Liver (tissue), 8 donors: ENCODE measurements at regions not wholly inside any gene's neighbourhood (a gene's known extent, or its start where the extent isn't known, plus 50 kb on each side); places are given as distances from the start of the nearest gene placed in this dataset.

Experiments
- DNase-seq: peaks from one replicate; pipeline ENCODE4 v3.0.0-alpha.2; 2017; ENCODE audit warnings: low spot score
- H3K27ac ChIP-seq, 2 donors: one replicate each; pipeline ENCODE4 v1.7.0; 2013; ENCODE audit warnings: inconsistent platforms in 2 of 2, low read length in 2 of 2, control low read depth in 1 of 2, low read depth in 1 of 2, mild to moderate bottlenecking in 1 of 2
- H3K27me3 ChIP-seq, 4 donors: one replicate each; pipeline versions ENCODE4 v1.6.1 to v1.7.0; 2013; ENCODE audit warnings: low read length in 3 of 4, inconsistent platforms in 1 of 4, mild to moderate bottlenecking in 1 of 4, moderate library complexity in 1 of 4; ENCODE audit not compliant: control insufficient read depth in 4 of 4, insufficient read depth in 4 of 4
- H3K36me3 ChIP-seq, 4 donors: one replicate each; pipeline versions ENCODE4 v1.6.1 to v1.7.0; 2013; ENCODE audit warnings: low read length in 3 of 4, mild to moderate bottlenecking in 3 of 4, low read depth in 1 of 4, moderate library complexity in 1 of 4; ENCODE audit not compliant: control insufficient read depth in 4 of 4, insufficient read depth in 3 of 4
- H3K4me1 ChIP-seq, 4 donors: one replicate each; pipeline versions ENCODE4 v1.6.1 to v1.7.0; 2013; ENCODE audit warnings: low read length in 3 of 4, mild to moderate bottlenecking in 3 of 4, moderate library complexity in 1 of 4; ENCODE audit not compliant: control insufficient read depth in 4 of 4, insufficient read depth in 4 of 4
- H3K4me3 ChIP-seq, 3 donors: one replicate each; pipeline versions ENCODE4 v1.6.1 to v1.7.0; 2013; ENCODE audit warnings: low read length in 3 of 3, control low read depth in 1 of 3, low read depth in 1 of 3, mild to moderate bottlenecking in 1 of 3
- H3K9ac ChIP-seq, 2 donors: one replicate each; pipeline ENCODE4 v1.7.0; 2013; ENCODE audit warnings: low read length in 2 of 2, mild to moderate bottlenecking in 2 of 2, moderate library complexity in 2 of 2, control low read depth in 1 of 2, low read depth in 1 of 2
- H3K9me3 ChIP-seq, 4 donors: one replicate each; pipeline versions ENCODE4 v1.6.1 to v1.7.0; 2013; ENCODE audit warnings: low read length in 3 of 4; ENCODE audit not compliant: control insufficient read depth in 4 of 4
- CTCF ChIP-seq: fragments of 150-350 bp; IDR thresholded peaks from 2 replicates; pipeline ENCODE4 v1.5.1; 2017; ENCODE audit warnings: improper control_type of control experiment, low read depth, low read length; ENCODE audit not compliant: missing input control
- EGR1 ChIP-seq, 2 donors: IDR thresholded peaks; 2 replicates each; pipeline ENCODE4 v1.6.1; 2016 to 2018; ENCODE audit warnings: antibody characterized with exemption in 2 of 2, low read depth in 2 of 2
- FOXA1 ChIP-seq: IDR thresholded peaks from 2 replicates; pipeline ENCODE4 v1.6.1; 2016; ENCODE audit warnings: antibody characterized with exemption
- FOXA2 ChIP-seq: IDR thresholded peaks from 2 replicates; pipeline ENCODE4 v1.6.1; 2016; ENCODE audit warnings: antibody characterized with exemption
- GABPA ChIP-seq, 2 donors: IDR thresholded peaks in 1 of 2; conservative IDR thresholded peaks in 1 of 2; 2 replicates each; pipeline ENCODE4 v1.6.1; 2016; ENCODE audit warnings: antibody characterized with exemption in 2 of 2, mild to moderate bottlenecking in 1 of 2, moderate library complexity in 1 of 2
- HNF4A ChIP-seq, 2 donors: conservative IDR thresholded peaks; 2 replicates each; pipeline ENCODE4 v1.6.1; 2016; ENCODE audit warnings: antibody characterized with exemption in 2 of 2, mild to moderate bottlenecking in 2 of 2
- HNF4G ChIP-seq: IDR thresholded peaks from 2 replicates; pipeline ENCODE4 v1.6.1; 2016; ENCODE audit warnings: antibody characterized with exemption
- JUND ChIP-seq, 2 donors: IDR thresholded peaks; 2 replicates each; pipeline ENCODE4 v1.6.1; 2016; ENCODE audit warnings: antibody characterized with exemption in 2 of 2
- MAX ChIP-seq: IDR thresholded peaks from 2 replicates; pipeline ENCODE4 v1.6.1; 2016; ENCODE audit warnings: antibody characterized with exemption
- NR2F2 ChIP-seq: IDR thresholded peaks from 2 replicates; pipeline ENCODE4 v1.6.1; 2016; ENCODE audit warnings: antibody characterized with exemption
- RAD21 ChIP-seq, 2 donors: IDR thresholded peaks; 2 replicates each; pipeline ENCODE4 v1.6.1; 2016; ENCODE audit warnings: antibody characterized with exemption in 2 of 2, mild to moderate bottlenecking in 2 of 2
- RXRA ChIP-seq, 2 donors: IDR thresholded peaks; 2 replicates each; pipeline ENCODE4 v1.6.1; 2017 to 2018; ENCODE audit warnings: antibody characterized with exemption in 2 of 2, mild to moderate bottlenecking in 1 of 2
- SP1 ChIP-seq: IDR thresholded peaks from 2 replicates; pipeline ENCODE4 v1.6.1; 2018; ENCODE audit warnings: antibody characterized with exemption, mild to moderate bottlenecking
- TAF1 ChIP-seq: conservative IDR thresholded peaks from 2 replicates; pipeline ENCODE4 v1.6.1; 2016; ENCODE audit warnings: antibody characterized with exemption, mild to moderate bottlenecking
- YY1 ChIP-seq: IDR thresholded peaks from 2 replicates; pipeline ENCODE4 v1.6.1; 2016; ENCODE audit warnings: antibody characterized with exemption, mild to moderate bottlenecking
- ZBTB33 ChIP-seq: IDR thresholded peaks from 2 replicates; pipeline ENCODE4 v1.6.1; 2016; ENCODE audit warnings: antibody characterized with exemption
- WGBS: extraction: QIAGEN DNeasy Blood & Tissue Kit; methylation state at CpG from one replicate; pipeline ENCODE4 v1.1.7; 2013; 5-methylcytosine and 5-hydroxymethylcytosine counted together
- TF ChIP-seq, protein P1 (sequence below): IDR thresholded peaks from 2 replicates; pipeline ENCODE4 v1.6.1; 2016; ENCODE audit warnings: antibody characterized with exemption
- TF ChIP-seq, protein P2 (sequence below): IDR thresholded peaks from 2 replicates; pipeline ENCODE4 v1.6.1; 2016; ENCODE audit warnings: antibody characterized with exemption, mild to moderate bottlenecking
- donor health status: healthy.
- donor health status: healthy.
- donor health status: healthy.
- donor health status: healthy.
- donor health status: healthy.

GRCh38 chr20:11140359-11140758, 466.6 kb upstream of the JAG1 start:
- Histone ChIP-seq H3K27ac (no peak overlapping the region), H3K36me3 (no peaks in the 10 kb centered on the region), H3K4me3 (no peak overlapping the region), H3K9ac (no peak overlapping the region), H3K9me3 (peaks cover 0 to 3% (median 0%) of the 10 kb centered on the region in 4 donors), H3K27me3 (no peaks in the 10 kb centered on the region), H3K4me1 (no peaks in the 10 kb centered on the region)
- no peak for TF ChIP-seq HNF4A (conservative IDR thresholded peaks at IDR 0.05)
- no peak for TF ChIP-seq RXRA (IDR thresholded peaks at IDR 0.05)
- no peak for TF ChIP-seq SP1
- no peak for TF ChIP-seq EGR1 (IDR thresholded peaks at IDR 0.05; ENCODE audit: low read depth in 2 of 2)
- TF ChIP-seq FOXA1, result no peak
- TF ChIP-seq, protein P1, sequence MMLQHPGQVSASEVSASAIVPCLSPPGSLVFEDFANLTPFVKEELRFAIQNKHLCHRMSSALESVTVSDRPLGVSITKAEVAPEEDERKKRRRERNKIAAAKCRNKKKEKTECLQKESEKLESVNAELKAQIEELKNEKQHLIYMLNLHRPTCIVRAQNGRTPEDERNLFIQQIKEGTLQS, result no peak
- no peak for TF ChIP-seq TAF1
- no peak for TF ChIP-seq FOXA2
- TF ChIP-seq NR2F2, result no peak
- TF ChIP-seq GABPA (IDR thresholded peaks at IDR 0.05 in 1 of 2, conservative IDR thresholded peaks at IDR 0.05 in 1 of 2), result no peak
- TF ChIP-seq HNF4G, result no peak
- TF ChIP-seq, protein P2, sequence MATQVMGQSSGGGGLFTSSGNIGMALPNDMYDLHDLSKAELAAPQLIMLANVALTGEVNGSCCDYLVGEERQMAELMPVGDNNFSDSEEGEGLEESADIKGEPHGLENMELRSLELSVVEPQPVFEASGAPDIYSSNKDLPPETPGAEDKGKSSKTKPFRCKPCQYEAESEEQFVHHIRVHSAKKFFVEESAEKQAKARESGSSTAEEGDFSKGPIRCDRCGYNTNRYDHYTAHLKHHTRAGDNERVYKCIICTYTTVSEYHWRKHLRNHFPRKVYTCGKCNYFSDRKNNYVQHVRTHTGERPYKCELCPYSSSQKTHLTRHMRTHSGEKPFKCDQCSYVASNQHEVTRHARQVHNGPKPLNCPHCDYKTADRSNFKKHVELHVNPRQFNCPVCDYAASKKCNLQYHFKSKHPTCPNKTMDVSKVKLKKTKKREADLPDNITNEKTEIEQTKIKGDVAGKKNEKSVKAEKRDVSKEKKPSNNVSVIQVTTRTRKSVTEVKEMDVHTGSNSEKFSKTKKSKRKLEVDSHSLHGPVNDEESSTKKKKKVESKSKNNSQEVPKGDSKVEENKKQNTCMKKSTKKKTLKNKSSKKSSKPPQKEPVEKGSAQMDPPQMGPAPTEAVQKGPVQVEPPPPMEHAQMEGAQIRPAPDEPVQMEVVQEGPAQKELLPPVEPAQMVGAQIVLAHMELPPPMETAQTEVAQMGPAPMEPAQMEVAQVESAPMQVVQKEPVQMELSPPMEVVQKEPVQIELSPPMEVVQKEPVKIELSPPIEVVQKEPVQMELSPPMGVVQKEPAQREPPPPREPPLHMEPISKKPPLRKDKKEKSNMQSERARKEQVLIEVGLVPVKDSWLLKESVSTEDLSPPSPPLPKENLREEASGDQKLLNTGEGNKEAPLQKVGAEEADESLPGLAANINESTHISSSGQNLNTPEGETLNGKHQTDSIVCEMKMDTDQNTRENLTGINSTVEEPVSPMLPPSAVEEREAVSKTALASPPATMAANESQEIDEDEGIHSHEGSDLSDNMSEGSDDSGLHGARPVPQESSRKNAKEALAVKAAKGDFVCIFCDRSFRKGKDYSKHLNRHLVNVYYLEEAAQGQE, result no peak
- 54% methylated on average over 3 of the region's 3 CpGs for WGBS
- no peak for DNase-seq

GRCh38 chr20:11143481-11143880, 469.7 kb upstream of the JAG1 start:
- no peak for TF ChIP-seq FOXA2
- no peak for TF ChIP-seq TAF1
- TF ChIP-seq, protein P2, result no peak
- TF ChIP-seq ZBTB33, result no peak
- TF ChIP-seq, protein P1, result no peak
- TF ChIP-seq FOXA1, result no peak
- no peak for TF ChIP-seq GABPA (IDR thresholded peaks at IDR 0.05 in 1 of 2, conservative IDR thresholded peaks at IDR 0.05 in 1 of 2)
- TF ChIP-seq EGR1 (IDR thresholded peaks at IDR 0.05; ENCODE audit: low read depth in 2 of 2), result no peak
- TF ChIP-seq HNF4A (conservative IDR thresholded peaks at IDR 0.05), result no peak
- TF ChIP-seq SP1, result no peak
- TF ChIP-seq CTCF, result no peak
- TF ChIP-seq NR2F2, result no peak
- no peak for TF ChIP-seq RXRA (IDR thresholded peaks at IDR 0.05)
- no peak for TF ChIP-seq MAX
- TF ChIP-seq YY1, result no peak
- TF ChIP-seq RAD21 (IDR thresholded peaks at IDR 0.05), result no peak
- TF ChIP-seq JUND (IDR thresholded peaks at IDR 0.05), result no peak
- no peak for TF ChIP-seq HNF4G
- Histone ChIP-seq H3K4me3 (no peak overlapping the region), H3K27ac (no peak overlapping the region), H3K4me1 (no peaks in the 10 kb centered on the region), H3K9ac (no peak overlapping the region), H3K27me3 (no peaks in the 10 kb centered on the region), H3K36me3 (no peaks in the 10 kb centered on the region), H3K9me3 (peaks cover 0 to 2% (median 0%) of the 10 kb centered on the region in 4 donors)
- no peak for DNase-seq
- WGBS, result 61% methylated on average over 2 of the region's 2 CpGs
